NAMALWA (cell line): ENCODE measurements at regions not wholly inside any gene's neighbourhood (a gene's known extent, or its start where the extent isn't known, plus 50 kb on each side); places are given as distances from the start of the nearest gene placed in this dataset.

Source experiments
- DNase-seq: peaks from one replicate; pipeline ENCODE4 v3.0.0-alpha.2; 2015; ENCODE audit warnings: low spot score

GRCh38 chr18:11553098-11553940 lies 56.1 kb upstream of the SLC35G4 start:
- DNase-seq: peak; percentile 84

GRCh38 chr18:11548916-11549551 lies 60.4 kb upstream of the SLC35G4 start:
- DNase-seq: no peak

- no peak for DNase-seq
Observed at GRCh38 chr18:11548396-11548795, 61.0 kb upstream of the SLC35G4 start.

GRCh38 chr18:11544060-11544633 lies 65.2 kb upstream of the SLC35G4 start:
- no peak for DNase-seq

- DNase-seq: peak; percentile 20
Observed at GRCh38 chr18:11541179-11541578, 68.2 kb upstream of the SLC35G4 start.

- DNase-seq: no peak
Observed at GRCh38 chr18:11533942-11534496, 75.4 kb upstream of the SLC35G4 start.

GRCh38 chr18:11533513-11533890 lies 75.9 kb upstream of the SLC35G4 start:
- no peak for DNase-seq

- no peak for DNase-seq
Observed at GRCh38 chr18:11532758-11533512, 76.5 kb upstream of the SLC35G4 start.

GRCh38 chr18:11529081-11529480 lies 80.3 kb upstream of the SLC35G4 start:
- no peak for DNase-seq

- no peak for DNase-seq
Observed at GRCh38 chr18:11526675-11527074, 82.7 kb upstream of the SLC35G4 start.

GRCh38 chr18:11523804-11524203 lies 85.6 kb upstream of the SLC35G4 start:
- no peak for DNase-seq

- DNase-seq: no peak
Observed at GRCh38 chr18:11522992-11523391, 86.4 kb upstream of the SLC35G4 start.

GRCh38 chr18:11521853-11522252 lies 87.5 kb upstream of the SLC35G4 start:
- DNase-seq: no peak

GRCh38 chr18:11520536-11520935 lies 88.9 kb upstream of the SLC35G4 start:
- no peak for DNase-seq

GRCh38 chr18:11518788-11519685 lies 90.4 kb upstream of the SLC35G4 start:
- peak; percentile 80 for DNase-seq

GRCh38 chr18:11517704-11518103 lies 91.7 kb upstream of the SLC35G4 start:
- no peak for DNase-seq

GRCh38 chr18:11516751-11517503 lies 92.5 kb upstream of the SLC35G4 start:
- no peak for DNase-seq

GRCh38 chr18:11514267-11514666 lies 95.1 kb upstream of the SLC35G4 start:
- DNase-seq: no peak

GRCh38 chr18:11512096-11513025 lies 97.0 kb upstream of the SLC35G4 start:
- DNase-seq: no peak
